Dendritic cell treated with granulocyte-macrophage colony-stimulating factor and Interleukin-4, amounts not matched to agents 40 ng/mL and 50 ng/mL, for 4 days (primary cell): ENCODE measurements at regions not wholly inside any gene's neighbourhood (a gene's known extent, or its start where the extent isn't known, plus 50 kb on each side); places are given as distances from the start of the nearest gene placed in this dataset.

Experiments
- H3K27ac Mint-ChIP-seq: one replicate; pipeline ENCODE4 v1.8.0; 2022; ENCODE audit warnings: mild to moderate bottlenecking, mixed read lengths
- H3K27me3 Mint-ChIP-seq: one replicate; pipeline ENCODE4 v1.8.0; 2022; ENCODE audit warnings: mild to moderate bottlenecking, mixed read lengths
- H3K36me3 Mint-ChIP-seq: one replicate; pipeline ENCODE4 v1.8.0; 2022; ENCODE audit warnings: low read depth, mixed read lengths
- H3K4me1 Mint-ChIP-seq: one replicate; pipeline ENCODE4 v1.8.0; 2022; ENCODE audit warnings: low read depth, mixed read lengths
- H3K4me3 Mint-ChIP-seq: one replicate; pipeline ENCODE4 v1.8.0; 2022; ENCODE audit warnings: mild to moderate bottlenecking, moderate library complexity, mixed read lengths
- H3K9me3 Mint-ChIP-seq: one replicate; pipeline ENCODE4 v1.8.0; 2022; ENCODE audit warnings: mixed read lengths
- intact Hi-C: fragments of 100-400 bp; cut with micrococcal nuclease; formaldehyde crosslinking; loops from one replicate; pipeline ENCODE4 v1.15.0; 2022

DNA sequence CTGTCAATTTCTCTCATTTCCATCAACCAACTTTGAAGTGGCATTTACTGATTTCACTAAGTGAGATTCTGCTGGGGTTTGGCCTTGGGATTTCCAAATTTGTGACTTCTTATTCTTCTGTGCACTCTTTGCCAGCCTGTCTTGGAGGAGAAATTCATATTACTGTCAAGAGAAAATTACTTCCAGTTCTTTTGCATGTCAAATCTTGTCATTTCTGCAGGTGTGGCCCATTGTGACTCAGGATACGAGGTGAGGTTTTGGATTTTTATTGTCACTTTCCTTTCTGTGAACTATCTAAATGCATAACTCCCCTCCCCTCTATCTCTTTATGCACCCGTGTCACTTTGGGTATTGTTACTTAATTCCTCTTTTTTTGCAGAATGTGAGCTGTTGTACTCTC, 102.6 kb upstream of the GUCY1A1 start:
- Mint-ChIP-seq H3K4me3 (no peak overlapping the region), H3K9me3 (no peaks in the 10 kb centered on the region), H3K36me3 (no peaks in the 10 kb centered on the region), H3K27ac (no peak overlapping the region), H3K27me3 (no peaks in the 10 kb centered on the region), H3K4me1 (no peaks in the 10 kb centered on the region)
- intact Hi-C loops, result no loop called here

GRCh38 chr4:155559915-155560314, 106.7 kb upstream of the GUCY1A1 start:
- Mint-ChIP-seq H3K4me3 (no peak overlapping the region), H3K9me3 (peaks cover 19% of the 10 kb centered on the region), H3K4me1 (no peaks in the 10 kb centered on the region), H3K27me3 (no peaks in the 10 kb centered on the region), H3K36me3 (no peaks in the 10 kb centered on the region), H3K27ac (no peak overlapping the region)
- intact Hi-C loops, result no loop called here

- Mint-ChIP-seq H3K4me3 (no peak overlapping the region), H3K36me3 (no peaks in the 10 kb centered on the region), H3K27ac (no peak overlapping the region), H3K4me1 (no peaks in the 10 kb centered on the region), H3K9me3 (peaks cover 52% of the 10 kb centered on the region), H3K27me3 (no peaks in the 10 kb centered on the region)
- intact Hi-C loops, result no loop called here
Measured at GRCh38 chr4:155552180-155552579, 114.5 kb upstream of the GUCY1A1 start.

DNA sequence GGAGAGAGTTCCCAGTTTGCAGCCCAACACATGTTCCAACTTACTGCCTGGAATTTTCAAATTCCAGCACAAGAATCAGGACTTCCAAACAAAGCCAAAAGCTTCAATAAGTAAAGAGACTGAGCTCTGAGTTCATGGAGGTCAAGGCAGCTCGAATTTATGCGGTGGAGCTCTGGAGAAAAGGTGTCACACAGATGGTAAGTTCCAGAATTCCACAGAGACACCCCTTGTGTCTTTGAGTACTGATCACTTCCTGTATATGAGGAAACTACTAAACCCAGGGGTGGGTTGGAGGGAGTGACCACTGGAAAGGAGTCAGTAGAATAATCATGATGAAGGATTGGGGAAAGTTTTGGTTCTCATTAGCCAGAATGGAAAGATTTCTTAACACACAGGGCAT, 118.5 kb upstream of the GUCY1A1 start:
- peaks cover 19% of the 10 kb centered on the region for H3K9me3 Mint-ChIP-seq
- H3K27me3 Mint-ChIP-seq, result no peaks in the 10 kb centered on the region
- no peak overlapping the region for H3K4me3 Mint-ChIP-seq
- no peak overlapping the region for H3K27ac Mint-ChIP-seq
- no peaks in the 10 kb centered on the region for H3K36me3 Mint-ChIP-seq
- no peaks in the 10 kb centered on the region for H3K4me1 Mint-ChIP-seq
- intact Hi-C loops, result no loop called here

DNA sequence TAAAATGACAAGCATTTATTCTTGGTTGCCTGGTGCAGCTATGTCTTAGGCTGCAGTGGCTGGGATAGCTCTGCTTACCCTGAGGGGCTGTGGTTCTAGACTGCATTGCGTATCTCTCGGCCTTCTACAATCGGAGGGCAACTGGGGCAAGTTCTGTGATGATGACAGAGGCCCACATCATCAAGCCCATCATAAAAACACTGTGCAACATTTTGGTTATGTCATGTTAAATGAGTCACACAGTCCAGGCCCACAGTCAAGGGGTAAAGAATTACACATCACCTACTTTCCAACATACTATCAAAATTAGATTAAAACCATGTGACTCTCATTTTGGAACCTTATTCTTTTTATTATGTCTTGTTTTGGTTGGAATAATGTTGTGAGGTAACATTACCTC, 120.2 kb upstream of the GUCY1A1 start:
- Mint-ChIP-seq H3K9me3 (peaks cover 9% of the 10 kb centered on the region), H3K4me1 (no peaks in the 10 kb centered on the region), H3K27ac (no peak overlapping the region), H3K27me3 (no peaks in the 10 kb centered on the region), H3K4me3 (no peak overlapping the region), H3K36me3 (no peaks in the 10 kb centered on the region)
- intact Hi-C loops, result no loop called here

- Mint-ChIP-seq H3K36me3 (no peaks in the 10 kb centered on the region), H3K9me3 (peaks cover 2% of the 10 kb centered on the region), H3K27me3 (no peaks in the 10 kb centered on the region), H3K27ac (no peak overlapping the region), H3K4me3 (no peak overlapping the region), H3K4me1 (no peaks in the 10 kb centered on the region)
- intact Hi-C loops, result no loop called here
Measured at GRCh38 chr4:155545456-155545855, 121.2 kb upstream of the GUCY1A1 start.

DNA sequence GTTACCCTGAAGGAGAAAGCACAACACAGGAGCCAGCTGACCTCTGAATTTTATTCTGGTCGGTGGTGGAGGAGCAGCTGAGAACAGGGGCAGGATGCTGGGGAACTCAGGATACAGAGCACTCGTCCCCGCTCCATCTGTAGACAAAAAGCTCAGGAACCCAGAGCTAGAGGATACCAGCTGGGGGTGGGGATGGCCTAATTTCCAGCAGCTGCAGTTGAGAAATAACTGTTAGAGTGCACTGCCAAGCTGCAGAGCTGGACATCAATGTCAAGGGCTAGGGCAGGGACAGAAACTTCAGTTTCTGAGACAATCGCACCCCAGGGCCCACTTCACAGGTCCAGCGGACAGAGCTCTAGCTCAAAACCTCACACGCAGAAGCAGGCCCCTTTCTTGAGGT, 122.1 kb upstream of the GUCY1A1 start:
- Mint-ChIP-seq H3K36me3 (no peaks in the 10 kb centered on the region), H3K4me1 (no peaks in the 10 kb centered on the region), H3K27me3 (no peaks in the 10 kb centered on the region), H3K27ac (no peak overlapping the region), H3K4me3 (no peak overlapping the region), H3K9me3 (no peaks in the 10 kb centered on the region)
- intact Hi-C loops, result no loop called here

GRCh38 chr4:155543126-155543765, 123.4 kb upstream of the GUCY1A1 start:
- no peaks in the 10 kb centered on the region for H3K9me3 Mint-ChIP-seq
- intact Hi-C loops, result no loop called here
- no peak overlapping the region for H3K4me3 Mint-ChIP-seq
- H3K4me1 Mint-ChIP-seq, result no peaks in the 10 kb centered on the region
- H3K27ac Mint-ChIP-seq, result no peak overlapping the region
- H3K36me3 Mint-ChIP-seq, result no peaks in the 10 kb centered on the region
- H3K27me3 Mint-ChIP-seq, result no peaks in the 10 kb centered on the region

DNA sequence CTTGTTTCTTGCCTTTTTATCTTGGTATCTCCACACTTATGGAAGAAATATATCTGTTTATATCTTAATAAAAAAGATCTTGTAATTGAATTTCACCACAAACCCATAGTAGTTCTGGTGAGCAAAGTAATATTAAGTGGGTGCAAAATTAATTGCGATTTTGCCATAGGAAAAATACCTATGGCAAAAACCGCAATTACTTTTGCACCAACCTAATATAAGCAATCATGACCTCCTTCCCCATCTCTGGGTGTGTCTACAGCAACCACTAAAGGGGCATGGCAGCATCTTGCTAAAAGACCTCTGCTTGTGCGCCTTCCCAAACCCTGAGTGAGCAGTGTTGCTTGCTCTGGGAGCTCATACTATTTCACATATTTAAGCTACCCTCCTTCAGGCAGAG, 124.2 kb upstream of the GUCY1A1 start:
- H3K27me3 Mint-ChIP-seq, result no peaks in the 10 kb centered on the region
- H3K27ac Mint-ChIP-seq, result no peak overlapping the region
- H3K4me3 Mint-ChIP-seq, result no peak overlapping the region
- H3K9me3 Mint-ChIP-seq, result no peaks in the 10 kb centered on the region
- H3K4me1 Mint-ChIP-seq, result no peaks in the 10 kb centered on the region
- H3K36me3 Mint-ChIP-seq, result no peaks in the 10 kb centered on the region
- intact Hi-C loops, result no loop called here

DNA sequence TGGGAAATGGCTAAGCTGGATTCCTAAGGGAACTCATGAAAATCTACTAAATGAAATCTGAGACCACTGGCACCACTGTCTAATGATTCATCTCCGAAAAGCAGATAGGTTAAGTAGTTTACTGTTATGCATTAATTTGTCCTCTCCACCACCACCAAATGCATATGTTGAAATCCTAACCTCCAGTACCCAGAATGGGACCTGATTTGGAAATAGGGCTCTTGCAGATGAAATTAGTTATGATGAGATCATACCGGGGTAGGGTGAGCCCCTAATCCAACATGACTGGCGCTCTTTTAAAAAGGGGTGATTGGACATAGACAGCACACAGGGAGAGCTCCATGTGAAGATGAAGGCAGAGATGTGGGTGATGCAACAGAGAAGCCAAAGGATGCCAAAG, 124.9 kb upstream of the GUCY1A1 start:
- Mint-ChIP-seq H3K36me3 (no peaks in the 10 kb centered on the region), H3K27ac (no peak overlapping the region), H3K4me1 (no peaks in the 10 kb centered on the region), H3K27me3 (no peaks in the 10 kb centered on the region), H3K4me3 (no peak overlapping the region), H3K9me3 (no peaks in the 10 kb centered on the region)
- intact Hi-C loops, result no loop called here

DNA sequence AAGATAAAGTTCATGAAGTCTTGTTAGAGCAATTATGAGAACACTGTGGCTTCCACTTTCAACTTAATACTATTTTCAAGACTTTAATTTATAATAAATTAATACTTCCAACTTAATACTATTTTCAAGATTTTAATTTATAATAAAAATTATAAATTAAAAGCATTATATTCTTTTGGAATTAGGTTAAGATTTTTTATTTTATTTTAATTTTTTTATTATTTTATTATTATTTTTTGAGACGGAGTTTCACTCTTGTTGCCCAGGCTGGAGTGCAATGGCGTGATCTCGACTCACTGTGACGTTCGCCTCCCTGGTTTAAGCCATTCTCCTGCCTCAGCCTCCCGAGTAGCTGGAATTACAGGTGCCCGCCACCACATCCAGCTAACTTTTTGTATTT, 126.0 kb upstream of the GUCY1A1 start:
- intact Hi-C loops, result no loop called here
- Mint-ChIP-seq H3K36me3 (no peaks in the 10 kb centered on the region), H3K4me3 (no peak overlapping the region), H3K27ac (no peak overlapping the region), H3K27me3 (no peaks in the 10 kb centered on the region), H3K9me3 (no peaks in the 10 kb centered on the region), H3K4me1 (no peaks in the 10 kb centered on the region)

DNA sequence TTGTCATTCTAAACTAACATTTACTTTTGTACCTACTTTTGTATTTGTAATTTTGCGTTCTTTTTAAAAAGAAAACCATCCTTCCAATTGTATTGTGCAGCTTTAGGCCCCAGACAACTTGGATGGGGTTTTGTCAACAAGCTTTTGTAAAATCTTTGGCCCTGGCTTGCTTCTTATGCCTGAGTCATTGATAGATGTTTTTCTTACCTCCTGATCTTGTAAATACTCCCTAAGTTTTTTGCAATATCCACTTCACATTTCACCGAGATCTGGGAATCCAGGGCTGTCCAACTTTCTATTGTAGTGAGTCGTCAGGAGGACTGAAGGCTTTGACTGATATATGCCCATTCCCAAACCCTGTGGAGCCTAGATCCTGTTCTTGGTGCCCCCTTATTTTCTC, 126.9 kb upstream of the GUCY1A1 start:
- Mint-ChIP-seq H3K27ac (no peak overlapping the region), H3K27me3 (no peaks in the 10 kb centered on the region), H3K9me3 (no peaks in the 10 kb centered on the region), H3K4me1 (no peaks in the 10 kb centered on the region), H3K36me3 (no peaks in the 10 kb centered on the region), H3K4me3 (no peak overlapping the region)
- intact Hi-C loops, result no loop called here

GRCh38 chr4:155535802-155536454, 130.7 kb upstream of the GUCY1A1 start:
- Mint-ChIP-seq H3K9me3 (no peaks in the 10 kb centered on the region), H3K4me1 (no peaks in the 10 kb centered on the region), H3K27me3 (no peaks in the 10 kb centered on the region), H3K36me3 (no peaks in the 10 kb centered on the region), H3K4me3 (no peak overlapping the region), H3K27ac (no peak overlapping the region)
- intact Hi-C loops, result no loop called here

- intact Hi-C loops, result no loop called here
- no peak overlapping the region for H3K4me3 Mint-ChIP-seq
- H3K36me3 Mint-ChIP-seq, result no peaks in the 10 kb centered on the region
- H3K4me1 Mint-ChIP-seq, result no peaks in the 10 kb centered on the region
- no peak overlapping the region for H3K27ac Mint-ChIP-seq
- no peaks in the 10 kb centered on the region for H3K27me3 Mint-ChIP-seq
- H3K9me3 Mint-ChIP-seq, result no peaks in the 10 kb centered on the region
Measured at GRCh38 chr4:155532373-155533085, 134.1 kb upstream of the GUCY1A1 start.
